ENCODE measurements at regions not wholly inside any gene's neighbourhood (a gene's known extent, or its start where the extent isn't known, plus 50 kb on each side); places are given as distances from the start of the nearest gene placed in this dataset.

GRCh38 chr2:216320852-216321251 is 51.4 kb downstream of the MARCHF4 start:
- no peak for DNase-seq

- no peak for DNase-seq
Observed at GRCh38 chr2:216319771-216320170, 52.5 kb downstream of the MARCHF4 start.

- no peak for DNase-seq
Observed at GRCh38 chr2:216318521-216318874, 53.8 kb downstream of the MARCHF4 start.

GRCh38 chr2:216317831-216318520 is 54.3 kb downstream of the MARCHF4 start:
- DNase-seq: no peak

DNA sequence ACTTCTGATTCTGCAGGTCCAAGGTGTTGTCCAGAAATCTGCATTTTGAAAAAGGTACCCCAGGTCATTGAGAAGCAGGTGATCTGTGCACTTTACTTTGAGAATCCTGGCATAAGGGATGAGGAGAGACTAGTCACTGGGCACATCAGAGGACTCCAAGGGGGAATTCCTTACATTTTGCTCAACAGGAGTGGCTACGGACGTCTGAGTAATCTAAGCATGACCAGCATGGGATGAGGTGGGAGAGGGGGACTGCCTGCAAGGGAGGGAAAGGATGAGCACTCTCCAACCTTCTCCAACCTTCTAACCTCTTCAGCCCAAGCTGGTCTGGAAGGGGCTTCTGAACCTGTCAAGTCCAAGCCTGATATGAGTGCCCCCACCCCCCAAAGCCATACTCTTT is 55.5 kb downstream of the MARCHF4 start:
- no peak for DNase-seq

- no peak for DNase-seq
Observed at GRCh38 chr2:216315802-216316603, 56.3 kb downstream of the MARCHF4 start.

- peak; percentile 42 for DNase-seq
Observed at GRCh38 chr2:216312441-216312840, 59.8 kb downstream of the MARCHF4 start.

- peak; percentile 57 for DNase-seq
Observed at GRCh38 chr2:216308576-216308975, 63.7 kb downstream of the MARCHF4 start.

DNA sequence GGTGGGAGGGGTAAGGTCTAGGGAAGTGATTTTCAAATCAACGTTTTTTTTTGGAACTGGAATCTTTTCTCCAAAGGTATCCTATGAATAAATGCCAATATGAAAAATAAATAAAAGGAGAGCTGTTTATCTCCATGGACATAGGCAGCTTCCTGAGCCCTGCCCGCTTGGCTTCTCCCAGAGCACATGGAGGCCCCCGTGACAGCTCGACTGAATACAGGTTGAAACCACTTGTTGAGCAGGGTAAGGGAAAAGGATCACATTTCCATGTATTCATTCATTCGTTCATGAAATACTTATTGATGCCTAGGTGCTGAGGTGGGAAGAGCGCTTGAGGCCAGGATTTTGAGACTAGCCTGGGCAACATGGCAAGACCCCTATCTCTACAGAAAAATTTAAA is 64.8 kb downstream of the MARCHF4 start:
- DNase-seq: no peak

GRCh38 chr2:216306868-216307267 is 65.4 kb downstream of the MARCHF4 start:
- DNase-seq: no peak

- DNase-seq: no peak
Observed at GRCh38 chr2:216305574-216305973, 66.7 kb downstream of the MARCHF4 start.

GRCh38 chr2:216302981-216303676 is 69.2 kb downstream of the MARCHF4 start:
- no peak for DNase-seq

GRCh38 chr2:216300906-216301305 is 71.4 kb downstream of the MARCHF4 start:
- DNase-seq: no peak

DNA sequence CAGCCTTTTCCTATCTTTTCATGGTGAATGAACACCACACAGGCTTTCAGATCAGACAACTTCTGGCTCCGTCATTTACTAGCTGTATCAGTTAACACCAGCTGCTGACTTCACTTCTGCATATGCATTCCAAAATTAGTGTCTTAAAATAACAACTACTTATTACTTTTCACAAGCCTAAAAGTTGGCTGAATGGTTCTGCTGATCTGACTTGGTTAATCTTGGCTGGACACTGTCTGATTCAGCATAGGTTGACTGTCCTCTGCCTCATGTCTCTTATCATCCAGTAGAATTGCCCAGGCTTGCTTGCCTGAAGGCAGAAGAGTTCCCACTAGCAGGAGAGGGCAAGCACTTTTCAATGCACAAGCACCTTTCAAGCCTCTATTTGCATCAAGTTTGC is 72.7 kb downstream of the MARCHF4 start:
- DNase-seq: no peak

DNA sequence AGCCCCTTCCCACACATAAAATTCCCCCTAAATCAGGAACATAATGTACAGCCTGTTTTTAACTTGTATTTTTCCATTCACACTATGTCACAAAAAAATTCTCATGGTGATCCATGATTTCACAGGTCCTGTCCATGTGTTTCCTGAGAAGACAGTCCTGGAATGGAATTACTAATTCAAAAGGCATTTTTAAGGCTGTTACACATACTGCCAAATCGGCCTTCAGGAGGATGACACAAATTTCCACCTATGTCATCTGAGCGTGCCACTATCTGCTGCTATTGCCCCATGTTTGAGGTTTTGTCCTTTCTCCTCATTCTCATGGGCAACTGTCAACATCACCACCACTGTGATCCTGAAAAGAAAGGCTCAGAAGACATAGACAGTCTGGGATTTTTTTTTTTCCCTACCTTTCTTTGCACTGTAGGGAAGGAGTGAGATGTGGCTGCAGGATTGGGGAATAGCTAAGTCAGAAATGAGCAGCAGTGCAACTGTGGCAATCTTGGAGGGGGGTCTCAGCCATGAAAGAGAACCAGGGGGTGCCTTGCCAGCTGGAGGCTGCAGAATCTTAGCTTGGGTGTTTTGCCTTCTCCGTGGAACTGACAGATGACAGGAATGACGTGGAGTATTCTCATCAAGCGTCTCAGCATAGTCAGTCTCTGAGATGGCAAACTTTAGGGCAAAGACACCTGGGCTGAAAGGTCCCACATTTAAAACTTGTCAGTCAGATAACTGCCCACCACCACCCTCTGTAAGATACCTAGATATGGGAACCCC is 73.4 kb downstream of the MARCHF4 start:
- DNase-seq: no peak

- no peak for DNase-seq
Observed at GRCh38 chr2:216296856-216297255, 75.4 kb downstream of the MARCHF4 start.

GRCh38 chr2:216294305-216294704 is 78.0 kb downstream of the MARCHF4 start:
- DNase-seq: no peak

DNA sequence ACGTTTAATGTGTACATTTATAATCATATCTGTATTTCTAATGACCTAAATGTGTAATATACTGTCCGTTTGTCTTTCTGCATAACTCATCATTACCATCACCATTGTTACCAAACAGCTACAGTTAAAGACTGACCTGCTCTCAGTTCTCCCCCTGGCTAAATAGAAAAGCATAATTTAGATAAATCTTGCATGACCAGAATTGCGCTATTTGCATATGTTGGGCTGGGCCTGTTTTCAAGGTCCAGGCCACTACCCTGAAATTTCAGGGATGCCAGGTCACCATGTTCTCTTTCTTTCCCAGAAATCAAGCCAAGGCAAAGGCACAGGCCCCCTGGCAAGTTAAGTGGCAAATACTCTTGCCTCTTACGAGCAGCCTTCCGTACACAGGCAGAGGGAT is 78.4 kb downstream of the MARCHF4 start:
- DNase-seq: no peak

GRCh38 chr2:216292886-216293301 is 79.4 kb downstream of the MARCHF4 start:
- DNase-seq: no peak

DNA sequence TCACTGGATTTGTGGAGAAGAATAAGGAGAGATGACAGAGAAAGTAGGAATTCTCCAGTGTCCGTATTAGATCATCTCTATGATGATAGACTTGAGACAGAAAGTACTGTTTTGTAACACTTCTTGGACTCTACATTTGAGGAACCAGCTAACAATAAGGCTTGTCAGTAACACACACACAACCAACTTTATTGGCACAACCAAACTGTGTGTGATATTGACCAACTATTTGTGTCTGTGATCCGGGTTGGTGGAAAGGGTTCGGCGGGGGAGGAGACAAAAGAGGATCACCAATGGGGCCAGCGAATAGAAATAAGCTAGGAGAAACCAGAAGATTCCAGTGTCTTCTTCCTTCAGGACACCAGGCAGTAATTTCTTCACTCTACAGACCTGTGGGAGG is 79.8 kb downstream of the MARCHF4 start:
- DNase-seq: no peak

DNA sequence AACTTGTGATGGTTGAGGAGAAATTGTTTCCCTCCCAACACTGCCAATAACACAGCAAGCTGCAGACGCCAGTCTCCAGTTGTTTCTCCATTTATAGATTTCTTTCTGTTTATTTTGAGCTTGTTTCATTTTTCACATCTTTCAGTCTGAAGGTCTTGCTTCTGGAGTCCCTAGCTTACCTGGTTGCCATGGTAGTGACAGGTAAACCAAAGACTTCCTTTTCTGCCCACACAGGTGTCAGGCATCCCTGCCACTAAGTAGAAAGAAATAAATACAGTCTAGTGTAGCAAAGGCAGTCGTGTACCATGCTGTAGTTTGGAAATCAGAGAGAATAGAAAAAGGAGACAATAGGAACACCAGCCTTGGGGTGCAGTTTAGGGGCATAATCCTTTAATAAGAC is 82.8 kb downstream of the MARCHF4 start:
- DNase-seq: no peak

DNA sequence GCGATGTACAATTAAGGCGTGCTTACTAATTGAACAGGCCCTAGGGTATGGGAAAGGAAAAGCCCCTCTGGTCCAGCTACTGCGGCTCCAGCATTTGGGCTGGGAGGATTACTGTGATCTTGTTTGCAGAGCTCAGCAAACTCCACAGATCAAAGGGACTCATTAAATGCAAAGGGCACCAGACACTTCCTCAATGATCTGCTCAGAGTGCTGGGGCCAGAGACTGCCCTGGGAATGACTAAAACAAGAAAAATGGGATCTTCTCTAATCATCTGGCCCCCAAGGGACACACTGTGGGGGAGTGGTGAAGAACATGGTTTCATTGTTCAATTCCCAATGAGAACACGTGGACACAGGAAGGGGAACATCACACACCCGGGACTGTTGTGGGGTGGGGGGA is 85.0 kb downstream of the MARCHF4 start:
- no peak for DNase-seq

- no peak for DNase-seq
Observed at GRCh38 chr2:216286616-216287231, 85.6 kb downstream of the MARCHF4 start.
